ENCODE measurements at regions not wholly inside any gene's neighbourhood (a gene's known extent, or its start where the extent isn't known, plus 50 kb on each side); places are given as distances from the start of the nearest gene placed in this dataset.

GRCh38 chr13:47656651-47657050 is 344.4 kb downstream of the SUCLA2 start:
- no peaks in the 10 kb centered on the region for H3K36me3 ChIP-seq (ENCODE audit: insufficient read depth, low read length)
- H3K4me3 Mint-ChIP-seq: no peak overlapping the region
- H3K9me3 ChIP-seq (ENCODE audit: control insufficient read depth in 1 of 2, low read length in 2 of 2): no peaks in the 10 kb centered on the region
- H3K4me1 ChIP-seq (ENCODE audit: insufficient read depth, low read length): no peaks in the 10 kb centered on the region
- H3K27me3 ChIP-seq (ENCODE audit: insufficient read depth, low read length): no peaks in the 10 kb centered on the region
- H3K9me3 Mint-ChIP-seq: peaks cover 0 to 3% (median 0%) of the 10 kb centered on the region in 8 donors
- H3K4me1 Mint-ChIP-seq: no peaks in the 10 kb centered on the region
- H3K27me3 Mint-ChIP-seq: peaks cover 1 to 11% of the 10 kb centered on the region in 2 donors
- CTCF ChIA-PET (ENCODE audit: partially characterized antibody): no interaction called here
- DNase-seq: no peak
- no peak overlapping the region for H3K27ac ChIP-seq (ENCODE audit: low read depth, low read length)
- intact Hi-C loops (cut with micrococcal nuclease): no loop called here
- no peaks in the 10 kb centered on the region for H3K36me3 Mint-ChIP-seq
- POLR2A ChIA-PET (ENCODE audit: partially characterized antibody): no interaction called here
- H3K27ac Mint-ChIP-seq: no peak overlapping the region
- H3K4me3 ChIP-seq (ENCODE audit: low read length in 2 of 2): no peak overlapping the region

GRCh38 chr13:47650209-47650608 is 350.9 kb downstream of the SUCLA2 start:
- intact Hi-C loops (cut with micrococcal nuclease): no loop called here
- Mint-ChIP-seq H3K4me3 (no peak overlapping the region), H3K9me3 (peaks cover 0 to 3% (median 0%) of the 10 kb centered on the region in 8 donors), H3K4me1 (no peaks in the 10 kb centered on the region), H3K27ac (no peak overlapping the region), H3K27me3 (peaks cover 0 to 3% of the 10 kb centered on the region in 2 donors), H3K36me3 (no peaks in the 10 kb centered on the region)
- Histone ChIP-seq H3K4me1 (ENCODE audit: insufficient read depth, low read length) (no peaks in the 10 kb centered on the region), H3K4me3 (ENCODE audit: low read length in 2 of 2) (no peak overlapping the region), H3K9me3 (ENCODE audit: control insufficient read depth in 1 of 2, low read length in 2 of 2) (no peaks in the 10 kb centered on the region), H3K27ac (ENCODE audit: low read depth, low read length) (no peak overlapping the region), H3K27me3 (ENCODE audit: insufficient read depth, low read length) (no peaks in the 10 kb centered on the region), H3K36me3 (ENCODE audit: insufficient read depth, low read length) (no peaks in the 10 kb centered on the region)
- ChIA-PET CTCF (ENCODE audit: partially characterized antibody) (no interaction called here), POLR2A (ENCODE audit: partially characterized antibody) (no interaction called here)
- no peak for DNase-seq

- H3K4me3 Mint-ChIP-seq: no peak overlapping the region
- Histone ChIP-seq H3K9me3 (ENCODE audit: control insufficient read depth in 1 of 2, low read length in 2 of 2) (no peaks in the 10 kb centered on the region), H3K4me1 (ENCODE audit: insufficient read depth, low read length) (no peaks in the 10 kb centered on the region), H3K36me3 (ENCODE audit: insufficient read depth, low read length) (no peaks in the 10 kb centered on the region), H3K4me3 (ENCODE audit: low read length in 2 of 2) (no peak overlapping the region), H3K27ac (ENCODE audit: low read depth, low read length) (no peak overlapping the region), H3K27me3 (ENCODE audit: insufficient read depth, low read length) (no peaks in the 10 kb centered on the region)
- H3K27me3 Mint-ChIP-seq: peaks cover 0 to 3% of the 10 kb centered on the region in 2 donors
- peaks cover 0 to 2% (median 0%) of the 10 kb centered on the region in 8 donors for H3K9me3 Mint-ChIP-seq
- ChIA-PET CTCF (ENCODE audit: partially characterized antibody) (no interaction called here), POLR2A (ENCODE audit: partially characterized antibody) (no interaction called here)
- intact Hi-C loops (cut with micrococcal nuclease): no loop called here
- no peaks in the 10 kb centered on the region for H3K36me3 Mint-ChIP-seq
- H3K4me1 Mint-ChIP-seq: no peaks in the 10 kb centered on the region
- H3K27ac Mint-ChIP-seq: no peak overlapping the region
- DNase-seq: no peak
Measured at GRCh38 chr13:47647001-47647400, 354.1 kb downstream of the SUCLA2 start.

GRCh38 chr13:47646298-47646697 is 354.8 kb downstream of the SUCLA2 start:
- Histone ChIP-seq H3K4me3 (ENCODE audit: low read length in 2 of 2) (no peak overlapping the region), H3K27me3 (ENCODE audit: insufficient read depth, low read length) (no peaks in the 10 kb centered on the region), H3K36me3 (ENCODE audit: insufficient read depth, low read length) (no peaks in the 10 kb centered on the region), H3K27ac (ENCODE audit: low read depth, low read length) (no peak overlapping the region), H3K9me3 (ENCODE audit: control insufficient read depth in 1 of 2, low read length in 2 of 2) (no peaks in the 10 kb centered on the region), H3K4me1 (ENCODE audit: insufficient read depth, low read length) (no peaks in the 10 kb centered on the region)
- peaks cover 0 to 3% of the 10 kb centered on the region in 2 donors for H3K27me3 Mint-ChIP-seq
- ChIA-PET POLR2A (ENCODE audit: partially characterized antibody) (no interaction called here), CTCF (ENCODE audit: partially characterized antibody) (no interaction called here)
- H3K36me3 Mint-ChIP-seq: no peaks in the 10 kb centered on the region
- no peak for DNase-seq
- no peak overlapping the region for H3K27ac Mint-ChIP-seq
- H3K4me1 Mint-ChIP-seq: no peaks in the 10 kb centered on the region
- H3K4me3 Mint-ChIP-seq: no peak overlapping the region
- intact Hi-C loops (cut with micrococcal nuclease): no loop called here
- peaks cover 0 to 1% (median 0%) of the 10 kb centered on the region in 8 donors for H3K9me3 Mint-ChIP-seq

GRCh38 chr13:47639738-47640447 is 361.2 kb downstream of the SUCLA2 start:
- no peaks in the 10 kb centered on the region for H3K27me3 Mint-ChIP-seq
- no peak overlapping the region for H3K4me3 Mint-ChIP-seq
- H3K27me3 ChIP-seq (ENCODE audit: insufficient read depth, low read length): no peaks in the 10 kb centered on the region
- no peak for DNase-seq
- H3K27ac Mint-ChIP-seq: no peak overlapping the region
- POLR2A ChIA-PET (ENCODE audit: partially characterized antibody): no interaction called here
- H3K36me3 ChIP-seq (ENCODE audit: insufficient read depth, low read length): no peaks in the 10 kb centered on the region
- no peaks in the 10 kb centered on the region for H3K4me1 Mint-ChIP-seq
- no peak overlapping the region for H3K27ac ChIP-seq (ENCODE audit: low read depth, low read length)
- H3K9me3 ChIP-seq (ENCODE audit: control insufficient read depth in 1 of 2, low read length in 2 of 2): no peaks in the 10 kb centered on the region
- H3K9me3 Mint-ChIP-seq: peaks cover 0 to 18% (median 8%) of the 10 kb centered on the region in 8 donors
- intact Hi-C loops (cut with micrococcal nuclease): no loop called here
- H3K4me1 ChIP-seq (ENCODE audit: insufficient read depth, low read length): no peaks in the 10 kb centered on the region
- no peak overlapping the region for H3K4me3 ChIP-seq (ENCODE audit: low read length in 2 of 2)
- CTCF ChIA-PET (ENCODE audit: partially characterized antibody): no interaction called here
- no peaks in the 10 kb centered on the region for H3K36me3 Mint-ChIP-seq

DNA sequence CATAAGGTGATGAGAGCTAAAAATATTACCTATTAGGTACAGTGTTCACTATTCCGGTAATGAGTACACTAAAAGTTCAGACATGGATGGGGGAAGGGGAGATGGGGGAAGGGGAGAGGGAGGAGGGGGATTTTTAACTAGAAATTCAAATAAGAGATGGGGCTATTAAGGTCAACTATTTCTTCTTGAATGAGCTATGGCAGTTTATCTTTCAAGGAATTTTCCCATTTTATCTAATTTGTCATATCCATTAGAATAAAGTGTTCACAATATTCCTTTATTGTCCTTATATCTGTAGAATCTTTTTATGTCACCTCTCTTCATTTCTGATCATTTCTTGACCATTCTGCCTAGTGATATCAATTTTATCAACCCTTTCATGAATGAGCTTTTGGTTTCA is 362.4 kb downstream of the SUCLA2 start:
- no peak overlapping the region for H3K4me3 Mint-ChIP-seq
- H3K9me3 Mint-ChIP-seq: peaks cover 4 to 22% (median 10%) of the 10 kb centered on the region in 8 donors
- no peaks in the 10 kb centered on the region for H3K9me3 ChIP-seq (ENCODE audit: control insufficient read depth in 1 of 2, low read length in 2 of 2)
- no peaks in the 10 kb centered on the region for H3K27me3 ChIP-seq (ENCODE audit: insufficient read depth, low read length)
- no peaks in the 10 kb centered on the region for H3K36me3 Mint-ChIP-seq
- no peak overlapping the region for H3K27ac ChIP-seq (ENCODE audit: low read depth, low read length)
- intact Hi-C loops (cut with micrococcal nuclease): no loop called here
- H3K27me3 Mint-ChIP-seq: no peaks in the 10 kb centered on the region
- DNase-seq: no peak
- H3K27ac Mint-ChIP-seq: no peak overlapping the region
- POLR2A ChIA-PET (ENCODE audit: partially characterized antibody): no interaction called here
- no peak overlapping the region for H3K4me3 ChIP-seq (ENCODE audit: low read length in 2 of 2)
- no peaks in the 10 kb centered on the region for H3K4me1 Mint-ChIP-seq
- CTCF ChIA-PET (ENCODE audit: partially characterized antibody): no interaction called here
- no peaks in the 10 kb centered on the region for H3K36me3 ChIP-seq (ENCODE audit: insufficient read depth, low read length)
- H3K4me1 ChIP-seq (ENCODE audit: insufficient read depth, low read length): no peaks in the 10 kb centered on the region

DNA sequence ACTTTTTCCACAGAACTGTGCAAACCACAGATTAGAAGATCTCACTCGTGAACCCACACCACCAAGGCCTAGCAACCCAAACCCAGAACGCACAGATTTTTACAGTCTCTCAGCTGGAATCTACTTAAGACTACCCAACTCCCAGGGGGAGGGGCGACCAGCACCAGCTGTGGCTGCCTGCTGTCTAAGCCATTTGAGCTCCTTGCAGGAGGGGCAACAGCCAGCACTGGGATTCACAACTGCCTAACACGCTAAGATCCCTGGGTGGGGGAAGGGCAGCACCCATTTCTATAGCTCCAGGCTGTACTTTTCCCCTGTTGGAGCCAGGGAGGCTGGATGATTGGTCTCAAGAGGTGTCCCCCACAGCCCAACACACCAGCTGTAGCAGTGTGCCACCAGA is 368.8 kb downstream of the SUCLA2 start:
- H3K27ac ChIP-seq (ENCODE audit: low read depth, low read length): no peak overlapping the region
- Mint-ChIP-seq H3K4me3 (no peak overlapping the region), H3K27ac (no peak overlapping the region), H3K4me1 (no peaks in the 10 kb centered on the region), H3K36me3 (no peaks in the 10 kb centered on the region), H3K9me3 (peaks cover 5 to 23% (median 16%) of the 10 kb centered on the region in 8 donors), H3K27me3 (no peaks in the 10 kb centered on the region)
- CTCF ChIA-PET (ENCODE audit: partially characterized antibody): no interaction called here
- H3K9me3 ChIP-seq (ENCODE audit: control insufficient read depth in 1 of 2, low read length in 2 of 2): no peaks in the 10 kb centered on the region
- H3K4me3 ChIP-seq (ENCODE audit: low read length in 2 of 2): no peak overlapping the region
- DNase-seq: no peak
- H3K27me3 ChIP-seq (ENCODE audit: insufficient read depth, low read length): no peaks in the 10 kb centered on the region
- H3K4me1 ChIP-seq (ENCODE audit: insufficient read depth, low read length): no peaks in the 10 kb centered on the region
- no peaks in the 10 kb centered on the region for H3K36me3 ChIP-seq (ENCODE audit: insufficient read depth, low read length)
- POLR2A ChIA-PET (ENCODE audit: partially characterized antibody): no interaction called here
- intact Hi-C loops (cut with micrococcal nuclease): no loop called here

DNA sequence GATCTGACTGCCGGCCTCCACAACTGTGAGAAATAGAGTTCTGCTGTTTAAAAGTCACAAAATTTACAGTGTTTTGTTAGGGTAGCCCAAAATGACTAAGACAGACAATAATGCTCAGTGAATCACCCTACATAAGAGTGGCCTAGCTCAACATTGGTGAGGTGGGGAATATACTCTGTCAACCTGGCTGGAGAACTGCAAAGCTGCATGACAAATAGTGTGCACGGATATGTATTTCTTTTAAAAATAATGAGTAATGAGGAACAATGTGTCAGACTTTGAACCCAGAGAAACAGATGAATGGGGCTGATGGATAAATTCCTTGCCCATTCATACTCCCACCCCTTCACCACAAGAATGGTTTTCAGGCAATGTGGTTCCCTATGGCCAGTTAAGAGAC is 372.4 kb downstream of the SUCLA2 start:
- CTCF ChIA-PET (ENCODE audit: partially characterized antibody): no interaction called here
- POLR2A ChIA-PET (ENCODE audit: partially characterized antibody): no interaction called here
- H3K4me3 ChIP-seq (ENCODE audit: low read length in 2 of 2): no peak overlapping the region
- no peaks in the 10 kb centered on the region for H3K4me1 Mint-ChIP-seq
- intact Hi-C loops (cut with micrococcal nuclease): no loop called here
- no peaks in the 10 kb centered on the region for H3K27me3 Mint-ChIP-seq
- H3K36me3 Mint-ChIP-seq: no peaks in the 10 kb centered on the region
- H3K27me3 ChIP-seq (ENCODE audit: insufficient read depth, low read length): no peaks in the 10 kb centered on the region
- H3K4me3 Mint-ChIP-seq: no peak overlapping the region
- no peak for DNase-seq
- no peak overlapping the region for H3K27ac ChIP-seq (ENCODE audit: low read depth, low read length)
- peaks cover 0 to 14% (median 5%) of the 10 kb centered on the region in 8 donors for H3K9me3 Mint-ChIP-seq
- H3K9me3 ChIP-seq (ENCODE audit: control insufficient read depth in 1 of 2, low read length in 2 of 2): no peaks in the 10 kb centered on the region
- no peaks in the 10 kb centered on the region for H3K4me1 ChIP-seq (ENCODE audit: insufficient read depth, low read length)
- H3K27ac Mint-ChIP-seq: no peak overlapping the region
- H3K36me3 ChIP-seq (ENCODE audit: insufficient read depth, low read length): no peaks in the 10 kb centered on the region

Data from CD4-positive, alpha-beta memory T cell (primary cell).